IPS-18a (cell line): ENCODE measurements at regions not wholly inside any gene's neighbourhood (a gene's known extent, or its start where the extent isn't known, plus 50 kb on each side); places are given as distances from the start of the nearest gene placed in this dataset.
"Not testable (repeated sequence)": the region's sequence is repeated elsewhere in the genome, so short reads cannot be mapped to it uniquely, and the experiment has no call there.

Experiments
- H3K27ac ChIP-seq: one replicate; pipeline ENCODE4 v1.5.1; 2013; ENCODE audit warnings: low read length
- H3K27me3 ChIP-seq: one replicate; pipeline ENCODE4 v1.6.1; 2013; ENCODE audit warnings: mild to moderate bottlenecking, low read length; ENCODE audit not compliant: control insufficient read depth, insufficient read depth
- H3K36me3 ChIP-seq: one replicate; pipeline ENCODE4 v1.6.1; 2013; ENCODE audit warnings: low read depth, low read length; ENCODE audit not compliant: control insufficient read depth
- H3K4me1 ChIP-seq: one replicate; pipeline ENCODE4 v1.6.1; 2013; ENCODE audit warnings: low read depth, low read length; ENCODE audit not compliant: control insufficient read depth
- H3K4me3 ChIP-seq: one replicate; pipeline ENCODE4 v1.5.1; 2013; ENCODE audit warnings: low read length
- H3K9ac ChIP-seq: one replicate; pipeline ENCODE4 v1.6.1; 2013; ENCODE audit warnings: mild to moderate bottlenecking, low read length, moderate library complexity
- H3K9me3 ChIP-seq: one replicate; pipeline ENCODE4 v1.6.1; 2013; ENCODE audit warnings: low read depth, low read length; ENCODE audit not compliant: control insufficient read depth

- H3K27me3 ChIP-seq, H3K4me1 ChIP-seq, H3K27ac ChIP-seq, H3K9me3 ChIP-seq, H3K4me3 ChIP-seq, H3K36me3 ChIP-seq, H3K9ac ChIP-seq: not testable (repeated sequence)
Observed at GRCh38 chr7:109490607-109491006, 920.9 kb downstream of the DNAJB9 start.

GRCh38 chr7:109497053-109497452, 927.4 kb downstream of the DNAJB9 start:
- Histone ChIP-seq H3K4me3 (no peak overlapping the region), H3K4me1 (no peaks in the 10 kb centered on the region), H3K9me3 (no peaks in the 10 kb centered on the region), H3K27ac (no peak overlapping the region), H3K36me3 (no peaks in the 10 kb centered on the region), H3K27me3 (no peaks in the 10 kb centered on the region), H3K9ac (no peak overlapping the region)

- Histone ChIP-seq H3K4me3 (no peak overlapping the region), H3K9ac (no peak overlapping the region), H3K36me3 (no peaks in the 10 kb centered on the region), H3K9me3 (no peaks in the 10 kb centered on the region), H3K27me3 (no peaks in the 10 kb centered on the region), H3K27ac (no peak overlapping the region), H3K4me1 (no peaks in the 10 kb centered on the region)
Observed at GRCh38 chr7:109498131-109498530, 928.5 kb downstream of the DNAJB9 start.

- H3K4me1 ChIP-seq: no peaks in the 10 kb centered on the region
- no peak overlapping the region for H3K9ac ChIP-seq
- H3K27ac ChIP-seq: no peak overlapping the region
- no peaks in the 10 kb centered on the region for H3K36me3 ChIP-seq
- H3K27me3 ChIP-seq: no peaks in the 10 kb centered on the region
- no peaks in the 10 kb centered on the region for H3K9me3 ChIP-seq
- H3K4me3 ChIP-seq: no peak overlapping the region
Observed at GRCh38 chr7:109503421-109503820, 933.7 kb downstream of the DNAJB9 start.

GRCh38 chr7:109522585-109522984, 952.9 kb downstream of the DNAJB9 start:
- Histone ChIP-seq H3K4me1 (peaks cover 16% of the 10 kb centered on the region), H3K9ac (no peak overlapping the region), H3K4me3 (no peak overlapping the region), H3K9me3 (no peaks in the 10 kb centered on the region), H3K27ac (no peak overlapping the region), H3K36me3 (no peaks in the 10 kb centered on the region), H3K27me3 (no peaks in the 10 kb centered on the region)

- Histone ChIP-seq H3K4me1 (no peaks in the 10 kb centered on the region), H3K4me3 (no peak overlapping the region), H3K27ac (no peak overlapping the region), H3K36me3 (no peaks in the 10 kb centered on the region), H3K9me3 (no peaks in the 10 kb centered on the region), H3K27me3 (no peaks in the 10 kb centered on the region), H3K9ac (no peak overlapping the region)
Observed at GRCh38 chr7:109527833-109528232, 958.2 kb downstream of the DNAJB9 start.

- H3K36me3 ChIP-seq: no peaks in the 10 kb centered on the region
- no peaks in the 10 kb centered on the region for H3K4me1 ChIP-seq
- H3K9me3 ChIP-seq: no peaks in the 10 kb centered on the region
- no peak overlapping the region for H3K9ac ChIP-seq
- no peak overlapping the region for H3K27ac ChIP-seq
- H3K27me3 ChIP-seq: no peaks in the 10 kb centered on the region
- H3K4me3 ChIP-seq: no peak overlapping the region
Observed at GRCh38 chr7:109529712-109530111, 960.0 kb downstream of the DNAJB9 start.

- no peak overlapping the region for H3K4me3 ChIP-seq
- H3K4me1 ChIP-seq: no peaks in the 10 kb centered on the region
- H3K27ac ChIP-seq: no peak overlapping the region
- H3K9ac ChIP-seq: no peak overlapping the region
- no peaks in the 10 kb centered on the region for H3K27me3 ChIP-seq
- no peaks in the 10 kb centered on the region for H3K36me3 ChIP-seq
- no peaks in the 10 kb centered on the region for H3K9me3 ChIP-seq
Observed at GRCh38 chr7:109532262-109532992, 962.8 kb downstream of the DNAJB9 start.

GRCh38 chr7:109545686-109546085, 976.0 kb downstream of the DNAJB9 start:
- H3K27me3 ChIP-seq: no peaks in the 10 kb centered on the region
- no peaks in the 10 kb centered on the region for H3K9me3 ChIP-seq
- H3K4me3 ChIP-seq: no peak overlapping the region

GRCh38 chr7:109549471-109550193, 980.0 kb downstream of the DNAJB9 start:
- no peak overlapping the region for H3K27ac ChIP-seq
- H3K36me3 ChIP-seq: peaks cover 5% of the 10 kb centered on the region
- no peak overlapping the region for H3K4me3 ChIP-seq
- peaks cover 9% of the 10 kb centered on the region for H3K4me1 ChIP-seq
- no peaks in the 10 kb centered on the region for H3K9me3 ChIP-seq
- no peaks in the 10 kb centered on the region for H3K27me3 ChIP-seq
- no peak overlapping the region for H3K9ac ChIP-seq

More at GRCh38 chr7:109545686-109546085, 976.0 kb downstream of the DNAJB9 start:
- H3K36me3 ChIP-seq: peaks cover 5% of the 10 kb centered on the region
- H3K9ac ChIP-seq: no peak overlapping the region
- peaks cover 9% of the 10 kb centered on the region for H3K4me1 ChIP-seq
- H3K27ac ChIP-seq: no peak overlapping the region

- no peak overlapping the region for H3K9ac ChIP-seq
- H3K4me3 ChIP-seq: no peak overlapping the region
- no peak overlapping the region for H3K27ac ChIP-seq
- H3K27me3 ChIP-seq: no peaks in the 10 kb centered on the region
- peaks cover 9% of the 10 kb centered on the region for H3K4me1 ChIP-seq
- H3K9me3 ChIP-seq: no peaks in the 10 kb centered on the region
- H3K36me3 ChIP-seq: peaks cover 5% of the 10 kb centered on the region
Observed at GRCh38 chr7:109552017-109552416, 982.3 kb downstream of the DNAJB9 start.

- Histone ChIP-seq H3K27me3 (no peaks in the 10 kb centered on the region), H3K4me1 (peaks cover 17% of the 10 kb centered on the region), H3K36me3 (no peaks in the 10 kb centered on the region), H3K4me3 (no peak overlapping the region), H3K27ac (no peak overlapping the region), H3K9me3 (no peaks in the 10 kb centered on the region), H3K9ac (no peak overlapping the region)
Observed at GRCh38 chr7:109577265-109577664, 1007.6 kb downstream of the DNAJB9 start.
